GM19463 (cell line): ENCODE measurements at regions not wholly inside any gene's neighbourhood (a gene's known extent, or its start where the extent isn't known, plus 50 kb on each side); places are given as distances from the start of the nearest gene placed in this dataset.

Experiments used
- ATAC-seq: cut with Tn5 transposase; IDR thresholded peaks from one replicate; pipeline ENCODE4 v1.9.1; 2021; ENCODE audit warnings: mild to moderate bottlenecking, moderate library complexity; ENCODE audit not compliant: unreplicated experiment

- ATAC-seq, result no peak
Observed at GRCh38 chr9:86663905-86664304, 283.4 kb downstream of the GAS1 start.

GRCh38 chr9:86662890-86663468, 284.3 kb downstream of the GAS1 start:
- ATAC-seq, result no peak

- no peak for ATAC-seq
Observed at GRCh38 chr9:86660146-86660943, 287.0 kb downstream of the GAS1 start.

GRCh38 chr9:86659413-86660046, 287.8 kb downstream of the GAS1 start:
- no peak for ATAC-seq

- ATAC-seq, result no peak
Observed at GRCh38 chr9:86655147-86655546, 292.2 kb downstream of the GAS1 start.

GRCh38 chr9:86653466-86653865, 293.8 kb downstream of the GAS1 start:
- no peak for ATAC-seq

GRCh38 chr9:86652736-86653135, 294.6 kb downstream of the GAS1 start:
- no peak for ATAC-seq

GRCh38 chr9:86649913-86650312, 295.7 kb upstream of the TUT7 start:
- ATAC-seq, result no peak

- ATAC-seq, result no peak
Observed at GRCh38 chr9:86648828-86649170, 294.6 kb upstream of the TUT7 start.

GRCh38 chr9:86648156-86648827, 294.1 kb upstream of the TUT7 start:
- ATAC-seq, result no peak

- no peak for ATAC-seq
Observed at GRCh38 chr9:86645303-86645702, 291.1 kb upstream of the TUT7 start.

GRCh38 chr9:86644675-86645034, 290.4 kb upstream of the TUT7 start:
- no peak for ATAC-seq

GRCh38 chr9:86643946-86644674, 289.9 kb upstream of the TUT7 start:
- no peak for ATAC-seq

- no peak for ATAC-seq
Observed at GRCh38 chr9:86642721-86643120, 288.5 kb upstream of the TUT7 start.

- no peak for ATAC-seq
Observed at GRCh38 chr9:86641970-86642369, 287.8 kb upstream of the TUT7 start.

- ATAC-seq, result no peak
Observed at GRCh38 chr9:86639899-86640379, 285.7 kb upstream of the TUT7 start.

GRCh38 chr9:86639287-86639686, 285.1 kb upstream of the TUT7 start:
- no peak for ATAC-seq

- ATAC-seq, result no peak
Observed at GRCh38 chr9:86638109-86638508, 283.9 kb upstream of the TUT7 start.

- no peak for ATAC-seq
Observed at GRCh38 chr9:86637515-86637914, 283.3 kb upstream of the TUT7 start.

GRCh38 chr9:86636519-86636918, 282.3 kb upstream of the TUT7 start:
- ATAC-seq, result no peak

- ATAC-seq, result no peak
Observed at GRCh38 chr9:86636038-86636437, 281.8 kb upstream of the TUT7 start.
